Daoy (cell line): ENCODE measurements at regions not wholly inside any gene's neighbourhood (a gene's known extent, or its start where the extent isn't known, plus 50 kb on each side); places are given as distances from the start of the nearest gene placed in this dataset.

ENCODE experiments used
- DNase-seq: peaks from one replicate; pipeline ENCODE4 v3.0.0-alpha.2; 2015; ENCODE audit warnings: low read depth

DNA sequence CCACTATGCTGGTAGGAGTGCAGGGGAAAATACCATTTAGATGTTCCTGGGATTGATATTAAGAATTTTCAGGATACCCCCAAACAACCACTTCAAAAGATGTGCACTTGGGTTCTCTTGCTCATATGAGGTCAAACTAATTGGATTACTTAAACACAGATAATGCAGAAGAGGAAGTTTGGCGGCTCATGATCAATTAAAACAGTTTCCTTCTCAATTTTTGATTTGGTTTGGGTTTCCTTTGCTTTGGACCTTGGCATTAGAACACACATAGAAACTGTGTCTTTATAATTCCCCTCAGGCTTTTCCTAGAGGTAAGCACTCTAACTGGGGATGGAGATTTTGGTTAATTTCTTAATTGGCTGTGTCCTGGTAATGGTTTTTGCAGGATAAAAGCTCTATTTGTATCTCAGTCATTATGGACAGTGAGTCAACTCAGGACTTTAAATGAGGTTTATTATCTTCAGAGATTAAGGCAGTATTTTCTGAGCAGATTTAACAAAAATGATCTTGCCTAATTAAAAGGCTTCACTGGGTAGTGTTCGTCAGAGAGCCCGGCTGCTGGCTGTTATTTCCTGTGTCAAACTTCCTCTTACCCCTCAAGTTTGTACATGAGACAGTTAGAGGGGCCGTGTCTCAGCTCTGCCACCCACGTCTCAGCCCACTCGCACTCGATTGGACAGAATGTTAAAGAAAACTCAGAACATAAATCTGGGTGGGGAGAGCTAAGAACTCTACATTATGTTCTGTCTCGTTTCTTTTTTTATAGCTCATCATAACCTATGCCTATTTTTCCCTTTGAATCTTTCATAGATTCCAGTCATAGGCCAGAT lies 50.3 kb upstream of the PREP start:
- DNase-seq = no peak
